Right renal cortex interstitium (tissue), 3 donors: ENCODE measurements at regions not wholly inside any gene's neighbourhood (a gene's known extent, or its start where the extent isn't known, plus 50 kb on each side); places are given as distances from the start of the nearest gene placed in this dataset.

Experiments
- DNase-seq, 3 donors: peaks; one replicate each; pipeline ENCODE4 v3.0.0-alpha.2; 2013; ENCODE audit warnings: low read depth in 3 of 3, low spot score in 2 of 3

DNA sequence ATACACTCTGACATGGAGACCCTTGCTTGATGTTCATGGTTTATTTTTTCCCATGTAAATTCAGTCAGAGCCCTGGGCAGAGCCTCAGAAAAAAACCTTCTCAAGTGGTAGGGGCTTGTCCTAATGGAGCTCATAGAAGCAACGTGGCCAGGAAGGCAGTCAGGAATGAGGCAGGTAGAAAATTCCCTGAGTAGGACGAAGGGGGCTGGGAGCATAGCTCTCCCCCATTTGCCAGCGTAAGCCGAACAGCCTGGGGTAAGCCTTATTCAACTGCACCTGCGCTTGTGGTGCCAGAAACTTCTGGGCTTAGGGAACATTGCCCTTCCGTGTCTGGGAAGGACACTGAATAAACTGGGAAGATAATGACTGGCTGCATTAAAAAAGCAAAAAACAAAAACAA is 238.5 kb upstream of the ROPN1 start:
- no peak for DNase-seq

DNA sequence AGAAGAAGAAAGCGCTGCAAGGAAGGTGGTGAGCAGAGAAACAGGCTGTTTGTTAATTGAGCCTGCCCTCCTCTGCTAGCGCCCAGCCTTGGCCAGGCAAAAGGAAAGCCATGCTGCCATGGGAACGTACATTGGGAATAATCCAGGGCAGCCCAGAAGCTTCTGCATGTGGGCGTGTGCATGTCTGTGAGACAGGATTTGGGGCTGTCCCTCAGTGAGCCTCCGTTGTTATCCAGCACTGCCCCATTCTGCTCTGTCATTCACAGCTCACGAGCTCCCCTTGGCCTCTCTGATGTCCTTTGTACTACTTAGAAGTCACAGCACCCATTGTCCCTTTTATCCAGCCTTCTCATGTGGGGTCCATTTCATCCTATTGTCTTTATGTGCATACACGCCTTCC is 239.1 kb upstream of the ROPN1 start:
- no peak for DNase-seq

DNA sequence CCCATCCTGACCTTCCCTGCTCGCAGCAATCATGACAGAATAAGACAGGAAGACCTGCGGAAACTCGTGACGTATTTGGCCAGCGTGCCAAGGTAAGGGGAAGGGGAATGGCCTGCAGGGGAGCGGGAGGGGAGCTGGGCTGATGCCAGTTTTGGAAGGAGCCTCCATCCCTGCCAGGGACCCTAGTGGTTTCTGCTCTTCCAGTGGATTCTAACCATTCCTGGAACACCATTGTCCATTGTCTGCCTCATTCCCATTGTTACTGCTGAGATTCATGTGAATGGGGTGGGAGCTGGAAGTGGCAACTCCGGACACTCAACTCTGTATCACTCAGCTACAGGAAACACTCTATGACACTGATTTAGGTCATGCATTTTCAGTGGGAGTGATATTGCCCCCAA is 242.9 kb upstream of the ROPN1 start:
- no peak for DNase-seq

DNA sequence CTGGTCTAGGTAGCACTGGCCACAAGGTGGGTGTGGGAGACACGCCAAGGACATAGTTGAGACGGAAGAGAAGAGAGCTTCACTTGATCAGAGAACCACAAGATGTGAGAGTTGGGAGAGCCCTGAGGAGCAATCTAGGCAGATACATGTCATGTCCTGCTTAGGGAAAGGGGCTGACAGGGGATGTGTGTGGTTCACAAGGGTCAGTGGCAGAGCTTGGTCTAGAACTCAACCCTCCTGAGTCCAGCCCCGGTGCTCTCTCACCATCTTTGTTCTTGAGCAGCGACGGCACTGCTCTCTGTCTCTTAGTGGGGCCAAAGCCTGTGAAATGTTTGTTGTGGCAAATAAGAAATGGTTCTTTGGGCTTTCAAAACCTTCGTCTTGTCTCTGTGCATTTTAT is 243.5 kb upstream of the ROPN1 start:
- no peak for DNase-seq

DNA sequence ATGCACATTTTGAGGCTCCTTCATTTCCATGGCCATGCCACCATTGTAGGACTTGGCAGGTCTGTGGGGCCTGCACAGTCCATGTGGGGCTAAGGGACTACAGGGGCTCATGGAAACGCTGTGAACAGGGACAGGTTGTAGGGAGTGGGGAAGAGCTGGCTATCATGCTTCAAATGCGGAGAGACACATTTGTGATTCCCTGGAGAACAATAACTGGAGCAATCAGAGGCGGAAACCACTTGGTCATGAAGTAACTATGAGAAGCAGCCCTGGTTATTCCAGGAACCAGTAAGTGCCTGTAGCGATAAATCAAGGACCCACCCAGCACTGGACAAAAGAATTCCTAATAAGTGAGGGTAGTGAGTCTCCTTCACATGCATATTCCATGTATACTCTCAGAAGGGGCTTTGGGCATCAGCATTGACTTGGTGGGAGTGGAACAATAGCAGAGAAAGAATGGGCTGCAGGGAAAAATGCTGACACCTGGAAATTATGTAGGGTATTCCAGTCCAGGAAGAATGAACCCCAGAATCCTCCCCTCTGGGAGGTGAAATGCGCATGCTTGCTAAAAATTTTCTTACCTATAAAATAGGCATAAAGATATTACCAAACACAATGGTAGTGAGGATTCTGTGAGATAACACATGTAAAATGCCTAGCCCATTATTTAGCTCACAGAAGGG is 251.4 kb upstream of the ROPN1 start:
- DNase-seq = no peak

DNA sequence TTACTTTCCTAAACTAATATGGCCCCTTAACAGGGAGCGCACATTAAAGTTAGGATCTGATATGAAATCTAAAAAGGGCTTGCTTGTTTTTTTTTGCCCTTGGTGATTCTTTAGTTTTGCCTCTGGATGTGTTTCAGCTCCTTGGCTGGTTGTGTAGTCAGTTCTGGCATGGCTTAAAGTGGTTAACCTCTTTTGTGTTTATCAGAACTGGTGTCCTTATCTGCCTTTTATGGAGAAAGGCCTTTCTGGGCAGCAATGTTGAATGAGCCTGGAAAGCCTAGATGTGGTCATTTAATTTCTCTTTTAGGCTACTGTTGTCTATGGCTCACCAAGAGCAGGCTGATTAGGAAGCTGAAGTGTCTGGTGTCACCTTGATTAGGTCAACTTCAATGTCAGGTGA is 254.5 kb upstream of the ROPN1 start:
- DNase-seq = no peak

DNA sequence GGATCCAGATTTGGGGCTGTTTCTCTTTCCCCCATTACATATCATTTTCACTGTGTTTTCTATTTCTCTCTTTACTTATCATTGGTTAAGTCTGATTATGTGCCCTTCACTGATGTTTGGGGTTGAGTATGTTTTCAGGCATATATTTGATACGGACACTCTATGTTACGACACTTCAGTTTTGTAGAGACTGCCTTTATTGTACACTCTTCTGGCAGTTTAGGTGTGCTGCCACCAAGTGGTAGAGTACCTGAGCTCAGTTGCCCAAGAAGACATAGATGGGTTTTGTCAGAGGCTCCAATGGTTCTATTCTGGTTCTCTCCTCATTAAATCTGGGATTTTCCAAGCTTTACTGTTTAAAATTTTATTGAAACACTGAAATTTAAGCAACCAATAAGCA is 255.0 kb upstream of the ROPN1 start:
- DNase-seq = no peak

DNA sequence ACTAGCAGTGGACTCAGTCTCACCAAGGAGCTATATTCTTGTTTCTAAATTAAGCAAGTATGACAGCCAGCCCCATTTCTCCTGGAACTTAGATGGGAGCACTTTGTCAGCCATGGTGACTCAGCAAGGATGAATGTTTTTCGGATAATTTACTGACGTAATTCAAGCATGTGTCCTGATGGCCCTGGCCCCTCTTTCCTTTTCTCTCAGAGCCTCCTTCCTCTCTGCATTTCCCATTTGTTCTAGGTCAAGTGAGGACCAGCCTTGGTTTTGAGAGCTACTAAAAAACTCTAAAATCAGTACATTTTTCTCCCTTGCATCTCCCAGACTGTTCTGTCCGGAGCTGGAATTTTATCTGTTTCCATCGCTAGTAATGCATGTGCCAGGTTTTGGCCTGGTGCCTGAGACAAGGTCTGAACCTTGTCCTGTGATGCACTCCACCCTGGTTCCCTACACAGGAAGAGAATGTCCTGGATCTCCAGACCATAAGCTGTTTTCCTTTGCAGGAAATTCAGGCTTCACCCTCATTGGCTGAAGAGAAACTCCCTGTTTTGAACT is 256.6 kb upstream of the ROPN1 start:
- no peak for DNase-seq

DNA sequence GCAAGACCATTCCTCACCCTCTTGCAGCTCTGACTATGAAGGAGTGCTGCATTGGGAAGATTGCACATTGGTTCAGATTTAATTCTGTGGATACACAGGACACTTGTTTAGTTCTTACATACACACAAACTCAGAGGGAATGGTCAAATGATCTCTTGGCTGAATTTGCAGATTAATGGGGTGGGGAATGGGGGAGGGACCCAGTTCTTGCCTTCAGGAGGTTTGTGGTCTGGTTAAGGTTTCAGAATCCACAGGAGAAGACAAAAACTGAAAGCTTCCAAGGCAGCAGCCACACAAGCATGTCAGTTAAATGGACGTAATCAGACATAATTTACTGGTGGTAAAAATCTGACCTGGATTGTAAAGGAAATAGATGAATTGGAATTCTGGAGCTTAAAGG is 257.1 kb upstream of the ROPN1 start:
- DNase-seq = no peak

DNA sequence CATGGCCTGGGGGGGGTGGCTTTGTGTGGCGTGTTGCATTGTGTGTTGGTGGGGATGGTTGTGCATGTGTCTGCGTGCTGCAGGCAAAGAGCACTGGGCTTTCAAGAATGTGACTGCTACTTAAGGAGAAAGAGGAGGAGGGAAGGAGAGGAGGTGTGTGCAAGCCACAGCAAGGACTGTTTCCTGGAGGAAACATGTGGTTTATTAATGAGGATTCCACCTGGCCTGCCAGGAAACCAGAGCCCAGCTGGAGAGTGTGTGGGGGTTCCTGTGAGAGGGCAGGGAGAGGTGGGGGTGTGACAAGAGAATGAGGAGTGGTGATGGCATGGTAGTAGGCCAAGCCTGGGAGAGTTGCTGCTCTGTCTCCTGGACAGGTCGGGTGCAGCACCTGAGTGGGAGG is 258.1 kb upstream of the ROPN1 start:
- DNase-seq = no peak

DNA sequence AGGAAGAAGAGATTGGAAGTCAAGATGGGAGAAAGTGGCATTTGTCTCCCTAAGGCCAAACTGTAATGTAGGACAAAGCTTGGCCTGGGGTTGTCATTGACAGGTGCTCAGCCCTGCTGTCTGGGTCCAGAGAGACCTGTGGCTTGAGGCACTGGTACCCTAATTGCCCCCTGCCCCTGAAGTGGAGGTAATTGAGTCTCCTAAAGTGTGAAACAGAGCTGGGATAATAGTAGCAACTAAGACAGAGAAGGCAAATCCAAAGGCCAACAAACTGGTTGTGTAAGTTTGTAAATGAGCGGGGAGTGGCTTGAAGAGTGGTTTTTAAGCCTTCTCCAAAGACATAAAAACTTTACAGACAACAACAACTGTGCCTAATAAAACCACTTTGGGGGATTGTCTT is 264.2 kb upstream of the ROPN1 start:
- no peak for DNase-seq

DNA sequence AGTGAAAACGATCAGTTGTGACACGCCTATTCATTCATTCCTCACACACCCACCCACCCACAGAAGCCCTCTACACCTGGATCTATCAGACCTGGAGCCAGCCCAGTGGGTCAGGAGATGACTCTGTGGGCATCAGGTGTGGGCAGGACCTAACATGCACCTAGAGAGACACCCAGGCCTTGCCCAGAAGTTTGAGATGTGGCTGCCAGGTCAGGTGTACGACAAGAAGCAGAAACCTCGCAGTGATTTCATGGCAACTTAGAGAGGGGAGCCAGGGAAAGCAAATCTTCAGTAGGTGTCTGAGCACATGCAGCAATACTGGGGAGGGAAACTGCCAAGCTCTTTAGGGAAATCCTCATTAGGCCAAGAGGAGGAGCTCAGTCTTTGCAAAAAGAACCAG is 264.7 kb upstream of the ROPN1 start:
- DNase-seq = no peak

DNA sequence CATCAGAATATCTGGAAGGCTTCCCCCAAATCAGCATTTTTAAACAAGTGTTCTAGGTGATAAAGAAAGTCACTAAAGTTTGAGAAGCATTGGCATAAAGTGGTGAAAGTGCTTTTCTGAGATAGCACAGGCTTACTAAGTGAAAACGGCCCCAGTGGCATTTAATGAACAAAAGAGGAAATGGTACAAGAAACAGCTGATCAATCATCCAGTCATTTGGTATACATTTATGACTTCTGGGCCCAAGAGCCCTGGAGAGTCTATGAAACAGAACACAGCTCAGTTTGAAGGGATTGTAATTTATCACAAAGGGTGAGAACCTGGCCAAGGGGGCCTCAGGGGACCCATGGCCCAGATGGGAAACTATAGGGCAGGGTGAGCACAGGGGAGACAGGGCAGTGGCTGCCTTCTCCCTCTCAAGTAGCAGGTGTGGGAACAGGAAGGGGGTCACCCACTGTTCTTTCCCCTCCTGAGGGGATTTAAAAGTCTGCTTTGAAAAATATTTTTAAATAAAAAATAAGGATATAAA is 265.5 kb upstream of the ROPN1 start:
- no peak for DNase-seq

DNA sequence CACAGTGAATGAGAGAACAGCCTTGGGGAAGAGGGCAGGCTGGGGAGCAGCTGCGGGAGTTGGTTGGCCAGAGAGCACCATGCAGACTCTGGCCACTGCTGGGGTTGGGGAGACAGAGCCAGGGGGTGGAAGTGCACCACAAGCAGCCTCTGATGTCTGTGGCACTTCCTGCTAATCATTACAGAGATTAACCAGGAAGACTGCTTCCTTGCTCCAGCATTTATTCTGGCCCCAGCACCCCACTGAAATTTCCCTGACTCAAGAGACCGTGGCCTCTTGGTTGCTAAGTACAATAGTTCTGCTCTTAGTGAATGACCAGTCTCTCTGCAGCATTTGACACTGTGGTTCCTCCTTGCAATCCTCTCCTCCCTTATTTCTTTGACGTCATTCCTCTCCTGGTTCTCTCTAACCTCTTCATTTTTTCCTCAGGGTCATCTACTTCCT is 266.2 kb upstream of the ROPN1 start:
- DNase-seq = no peak

DNA sequence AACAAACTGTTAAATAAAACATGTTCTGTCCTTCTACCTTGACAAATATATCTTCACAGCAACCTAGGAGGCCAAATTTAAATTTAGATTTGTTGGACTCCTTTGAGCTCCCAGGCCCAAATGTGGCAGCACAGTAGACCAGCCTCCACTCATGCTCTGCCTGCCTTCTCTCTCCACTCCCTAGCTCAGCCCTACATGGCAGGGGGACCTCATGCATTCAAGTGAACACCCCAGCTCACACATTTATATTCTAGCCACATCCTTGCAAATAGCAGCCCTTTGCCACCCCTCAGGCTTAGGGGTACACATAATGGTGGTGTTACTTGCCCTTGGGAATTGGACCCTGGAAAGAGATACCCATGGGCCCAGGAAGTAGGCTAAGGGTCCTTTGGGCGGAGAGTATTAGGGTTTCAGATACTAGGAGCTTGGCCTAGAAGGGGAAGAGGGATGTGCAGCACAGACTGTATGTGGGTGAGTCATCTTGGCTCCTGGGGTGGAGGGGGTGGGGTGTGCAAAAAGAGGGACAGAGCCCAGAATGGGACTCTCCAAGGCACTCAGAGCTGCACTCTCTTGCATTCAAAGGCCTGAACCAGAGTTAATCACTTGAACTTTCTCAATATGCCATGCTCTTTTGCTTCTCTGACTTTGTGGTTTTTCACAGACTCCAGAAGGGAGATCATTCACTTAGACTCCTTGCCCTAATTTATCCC is 268.4 kb upstream of the ROPN1 start:
- DNase-seq = no peak

DNA sequence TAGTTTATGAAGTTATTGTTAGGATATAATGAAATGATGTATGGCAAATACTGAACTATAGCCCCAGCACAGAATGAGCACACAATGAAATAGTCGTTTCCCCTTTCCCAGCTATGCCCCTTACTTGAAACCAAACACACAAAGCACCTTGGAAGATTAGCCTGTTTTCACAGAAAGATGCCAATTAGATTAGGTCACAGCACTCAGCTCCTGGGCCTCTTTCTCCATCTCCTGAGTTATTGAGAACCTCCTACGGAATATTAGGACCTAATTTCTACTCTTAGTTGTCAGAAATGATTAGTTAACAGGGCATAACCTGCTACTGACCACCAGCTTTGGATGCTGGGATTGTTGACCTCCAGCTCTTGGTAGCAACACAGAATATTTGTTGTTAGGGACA is 269.4 kb upstream of the ROPN1 start:
- no peak for DNase-seq

DNA sequence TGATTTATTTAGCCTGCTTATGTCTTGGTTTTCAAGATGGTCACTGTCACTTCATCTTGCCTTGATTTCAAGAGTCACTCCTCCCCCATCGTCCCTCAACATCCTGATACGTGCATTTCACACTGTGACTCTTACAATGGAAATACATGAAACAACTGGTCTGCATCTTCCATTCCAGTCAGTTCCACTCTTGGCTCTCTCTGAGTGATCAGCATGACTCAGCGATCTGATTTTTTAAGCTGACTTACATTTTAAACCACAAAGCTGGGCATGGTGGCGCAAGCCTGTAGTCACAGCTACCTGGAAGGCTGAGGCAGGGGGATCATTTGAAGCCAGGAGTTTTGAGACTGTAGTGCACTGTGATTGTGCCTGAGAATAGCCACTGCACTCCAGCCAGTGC is 271.2 kb upstream of the ROPN1 start:
- no peak for DNase-seq

DNA sequence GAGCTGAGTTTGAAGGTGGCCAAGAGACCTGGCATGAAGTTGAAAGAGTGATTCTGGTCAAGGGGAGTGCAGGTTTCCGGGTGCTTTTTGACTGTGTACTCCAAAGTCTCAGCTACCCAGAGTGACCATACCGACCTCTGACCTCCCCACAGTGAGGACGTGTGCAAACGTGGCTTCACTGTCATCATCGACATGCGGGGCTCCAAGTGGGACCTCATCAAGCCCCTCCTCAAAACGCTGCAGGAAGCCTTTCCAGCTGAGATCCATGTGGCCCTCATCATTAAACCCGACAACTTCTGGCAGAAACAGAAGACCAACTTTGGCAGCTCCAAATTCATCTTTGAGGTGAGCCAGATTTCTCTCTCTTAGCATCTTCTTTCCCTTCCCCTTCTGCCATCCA is 272.4 kb upstream of the ROPN1 start:
- DNase-seq = no peak

DNA sequence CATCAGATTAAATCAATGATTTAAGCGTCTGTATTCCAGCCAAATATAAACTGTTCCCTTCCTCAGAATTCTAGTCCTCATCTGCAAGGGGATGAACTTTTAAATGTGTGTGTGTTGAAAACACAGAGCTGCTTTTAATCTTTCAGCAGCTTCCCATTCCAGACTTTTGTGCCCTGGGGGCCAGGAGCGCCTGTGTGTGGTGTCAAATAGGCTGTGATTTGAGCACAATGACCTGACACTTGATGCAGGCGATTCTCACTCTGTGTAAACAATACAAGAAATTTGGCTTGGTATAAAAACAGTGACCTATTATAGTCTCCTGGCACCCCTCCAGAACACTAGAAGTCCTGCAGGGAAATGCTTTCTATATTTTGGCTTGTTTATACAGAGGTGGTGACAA is 274.6 kb upstream of the ROPN1 start:
- no peak for DNase-seq

DNA sequence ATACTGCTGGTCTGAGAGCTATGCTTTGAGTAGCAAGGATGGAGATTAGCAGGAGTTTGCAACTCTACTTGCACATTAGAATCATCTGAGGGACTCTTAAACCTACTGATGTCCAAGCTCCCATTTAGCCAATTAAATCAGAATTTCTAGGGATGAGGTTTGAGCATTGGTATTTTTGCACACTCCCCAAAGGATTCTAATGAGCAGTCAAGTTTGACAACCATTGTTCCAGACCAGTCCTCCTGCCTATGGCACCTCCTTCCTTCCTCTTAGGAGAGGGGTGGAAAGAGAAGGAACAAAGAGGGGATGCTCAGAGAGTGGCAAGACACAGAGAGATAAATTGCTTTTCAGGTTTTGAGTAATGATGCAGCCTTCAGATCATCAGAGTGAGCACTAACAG is 275.5 kb upstream of the ROPN1 start:
- no peak for DNase-seq

DNA sequence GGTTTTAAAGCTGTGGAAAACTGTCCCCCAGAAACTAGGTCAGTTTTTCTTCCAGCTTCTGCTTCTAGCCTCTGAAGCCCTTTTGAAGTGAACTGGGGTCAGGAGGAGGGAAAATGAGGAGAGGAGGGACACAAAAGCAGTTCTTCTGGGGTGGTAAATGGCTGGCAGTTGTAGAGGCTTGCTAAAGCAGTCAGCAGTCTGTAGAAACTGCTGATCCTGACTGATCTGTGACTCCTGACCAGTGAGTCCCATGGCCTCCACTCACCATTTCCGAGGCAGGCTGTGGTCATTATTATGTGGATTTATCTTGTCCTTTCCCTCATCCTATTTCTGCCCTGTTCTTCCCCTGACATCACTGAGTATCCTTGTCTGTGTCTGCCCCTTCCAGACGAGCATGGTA is 276.4 kb upstream of the ROPN1 start:
- no peak for DNase-seq

DNA sequence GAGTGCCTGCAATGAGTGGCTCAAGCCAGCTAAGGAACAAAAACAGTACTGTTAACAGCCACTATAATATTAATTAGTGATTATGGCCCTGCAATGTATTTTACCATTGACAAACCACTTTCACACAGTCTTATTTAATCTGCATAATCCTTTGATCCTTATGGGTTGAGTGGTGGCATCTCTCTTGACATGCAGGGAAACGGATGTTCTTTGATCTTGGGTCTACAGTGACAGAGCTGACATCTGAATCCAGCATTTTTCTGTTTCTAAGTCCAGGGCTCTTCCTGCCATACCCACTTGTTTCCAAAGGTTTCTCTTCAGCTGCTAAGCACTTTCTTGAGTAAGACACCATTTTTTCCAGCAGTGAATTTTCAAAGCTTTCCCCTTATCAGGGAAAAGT is 277.7 kb upstream of the ROPN1 start:
- DNase-seq = no peak
